Pancreas (tissue), 10 donors: ENCODE measurements at regions not wholly inside any gene's neighbourhood (a gene's known extent, or its start where the extent isn't known, plus 50 kb on each side); places are given as distances from the start of the nearest gene placed in this dataset.

ENCODE experiments used
- ATAC-seq, 4 donors: fragments of 200-7000 bp; cut with Tn5 transposase; one replicate each; pipeline versions ENCODE4 v1.8.0 to v1.9.1; 2020; ENCODE audit warnings: mild to moderate bottlenecking in 4 of 4, moderate library complexity in 4 of 4
- DNase-seq, 6 donors: peaks; one replicate each; pipeline ENCODE4 v3.0.0-alpha.2; 2020
- FAIRE-seq: peaks from 2 replicates; lab custom pipeline; 2012; peaks lifted over from hg19 to GRCh38; lab: Jason Lieb, UNC
- H3K27ac ChIP-seq, 4 donors: fragments of 200-600 bp; sonication (generic); 1 replicate in 3 of 4; 2 replicates in 1 of 4; pipeline versions ENCODE4 v1.5.0 to v1.8.0; 2020
- H3K27me3 ChIP-seq, 4 donors: fragments of 200-600 bp; one replicate each; pipeline ENCODE4 v1.8.0; 2021
- H3K36me3 ChIP-seq, 3 donors: fragments of 200-600 bp; sonication (generic) in 1 of 3; one replicate each; pipeline versions ENCODE4 v1.5.0 to v1.8.0; 2020 to 2021
- H3K4me1 ChIP-seq, 3 donors: fragments of 200-600 bp; one replicate each; pipeline ENCODE4 v1.8.0; 2021
- H3K4me3 ChIP-seq, 4 donors: fragments of 200-600 bp; sonication (generic) in 2 of 4; one replicate each; pipeline versions ENCODE4 v1.5.0 to v1.8.0; 2020 to 2021
- H3K9me3 ChIP-seq, 4 donors: fragments of 200-600 bp; one replicate each; pipeline ENCODE4 v1.8.0; 2021
- WGBS, 2 donors: extraction: QIAGEN DNeasy Blood & Tissue Kit; methylation state at CpG; one replicate each; pipeline ENCODE4 v1.1.7; 2013; 5-methylcytosine and 5-hydroxymethylcytosine counted together
- intact Hi-C, 3 donors: fragments of 100-400 bp; cut with DNase I; formaldehyde crosslinking; loops; one replicate each; pipeline versions ENCODE4 v1.11.1 to v1.14.2; 2022
- TF ChIP-seq, protein P1 (sequence below), 4 donors: fragments of 200-600 bp; sonication (generic) in 3 of 4; IDR thresholded peaks; one replicate each; pipeline versions ENCODE4 v1.5.0 to v1.8.0; 2021; ENCODE audit warnings: antibody characterized with exemption in 4 of 4
- donor health status: healthy with polysubstance abuse.
- donor health status: DM: no; HTN: no; CAD: no; lungs with moderate emphysema.
- donor health status: DM: no; HTN: no; CAD: no.
- donor health status: control.
- donor health status: control.
- donor health status: Bipolar disorder and iron deficiency.
- donor health status: DM: yes; HTN: yes; CAD: no.
- donor health status: DM: no; HTN: no; CAD: no.
- donor health status: DM: no; HTN: no; CAD: no.
- donor health status: DM: yes; HTN: yes; CAD: no.

DNA sequence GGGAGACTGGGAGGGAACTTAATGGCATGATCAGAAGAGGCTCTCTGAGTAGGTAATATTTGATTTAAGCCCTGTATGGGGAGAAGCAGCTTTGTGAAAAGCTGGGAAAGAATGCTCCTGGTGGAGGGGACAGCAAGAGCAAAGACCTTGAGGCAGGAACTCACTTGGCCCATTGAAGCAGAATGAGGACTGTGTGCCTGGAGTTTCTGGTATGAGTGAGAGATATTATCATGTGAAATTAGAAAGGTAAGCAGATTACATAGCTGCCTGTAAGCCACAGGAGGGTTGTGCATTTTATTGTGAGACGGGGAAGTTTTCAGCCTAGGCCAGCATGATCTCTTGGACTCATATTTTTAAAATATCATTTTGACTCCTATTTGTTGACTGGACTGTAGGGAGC lies 502.1 kb downstream of the DHX35 start:
- Histone ChIP-seq H3K27me3 (no peaks in the 10 kb centered on the region), H3K27ac (no peak overlapping the region), H3K9me3 (no peaks in the 10 kb centered on the region), H3K36me3 (no peaks in the 10 kb centered on the region), H3K4me1 (no peaks in the 10 kb centered on the region), H3K4me3 (no peak overlapping the region)
- TF ChIP-seq, protein P1, sequence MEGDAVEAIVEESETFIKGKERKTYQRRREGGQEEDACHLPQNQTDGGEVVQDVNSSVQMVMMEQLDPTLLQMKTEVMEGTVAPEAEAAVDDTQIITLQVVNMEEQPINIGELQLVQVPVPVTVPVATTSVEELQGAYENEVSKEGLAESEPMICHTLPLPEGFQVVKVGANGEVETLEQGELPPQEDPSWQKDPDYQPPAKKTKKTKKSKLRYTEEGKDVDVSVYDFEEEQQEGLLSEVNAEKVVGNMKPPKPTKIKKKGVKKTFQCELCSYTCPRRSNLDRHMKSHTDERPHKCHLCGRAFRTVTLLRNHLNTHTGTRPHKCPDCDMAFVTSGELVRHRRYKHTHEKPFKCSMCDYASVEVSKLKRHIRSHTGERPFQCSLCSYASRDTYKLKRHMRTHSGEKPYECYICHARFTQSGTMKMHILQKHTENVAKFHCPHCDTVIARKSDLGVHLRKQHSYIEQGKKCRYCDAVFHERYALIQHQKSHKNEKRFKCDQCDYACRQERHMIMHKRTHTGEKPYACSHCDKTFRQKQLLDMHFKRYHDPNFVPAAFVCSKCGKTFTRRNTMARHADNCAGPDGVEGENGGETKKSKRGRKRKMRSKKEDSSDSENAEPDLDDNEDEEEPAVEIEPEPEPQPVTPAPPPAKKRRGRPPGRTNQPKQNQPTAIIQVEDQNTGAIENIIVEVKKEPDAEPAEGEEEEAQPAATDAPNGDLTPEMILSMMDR (IDR thresholded peaks at IDR 0.05) = no peak
- ATAC-seq = no peak
- no peak for FAIRE-seq
- WGBS, 2 donors = 76 to 81% methylated on average over 1 of the region's 1 CpG
- intact Hi-C loops = no loop called here
- no peak for DNase-seq

- intact Hi-C loops = no loop called here
- H3K36me3 ChIP-seq = no peaks in the 10 kb centered on the region
- FAIRE-seq (no peak), ATAC-seq (no peak), DNase-seq (no peak)
- no peak overlapping the region for H3K27ac ChIP-seq
- TF ChIP-seq, protein P1 (IDR thresholded peaks at IDR 0.05) = no peak
- WGBS, 2 donors = 47 to 53% methylated on average over 5 of the region's 5 CpGs
- H3K9me3 ChIP-seq = no peaks in the 10 kb centered on the region
- no peak overlapping the region for H3K4me3 ChIP-seq
- no peaks in the 10 kb centered on the region for H3K27me3 ChIP-seq
- no peaks in the 10 kb centered on the region for H3K4me1 ChIP-seq
Observed at GRCh38 chr20:39462416-39462945, 500.3 kb downstream of the DHX35 start.

- 59 to 94% methylated on average over 1 of the region's 1 CpG for WGBS, 2 donors
- Histone ChIP-seq H3K36me3 (no peaks in the 10 kb centered on the region), H3K27me3 (peaks cover 0 to 2% (median 0%) of the 10 kb centered on the region in 4 donors), H3K4me1 (no peaks in the 10 kb centered on the region), H3K27ac (no peak overlapping the region), H3K4me3 (no peak overlapping the region), H3K9me3 (no peaks in the 10 kb centered on the region)
- no peak for ATAC-seq
- no peak for FAIRE-seq
- intact Hi-C loops = no loop called here
- DNase-seq = no peak
- TF ChIP-seq, protein P1 (IDR thresholded peaks at IDR 0.05) = no peak
Observed at GRCh38 chr20:39458452-39458851, 496.3 kb downstream of the DHX35 start.

- peaks cover 0 to 2% (median 0%) of the 10 kb centered on the region in 4 donors for H3K27me3 ChIP-seq
- intact Hi-C loops = no loop called here
- ATAC-seq (no peak), FAIRE-seq (no peak), DNase-seq (no peak)
- H3K4me3 ChIP-seq = no peak overlapping the region
- H3K36me3 ChIP-seq = no peaks in the 10 kb centered on the region
- no peaks in the 10 kb centered on the region for H3K9me3 ChIP-seq
- H3K27ac ChIP-seq = no peak overlapping the region
- no peaks in the 10 kb centered on the region for H3K4me1 ChIP-seq
- TF ChIP-seq, protein P1 (IDR thresholded peaks at IDR 0.05) = no peak
- 49 to 52% methylated on average over 6 of the region's 6 CpGs for WGBS, 2 donors
Observed at GRCh38 chr20:39453890-39454289, 491.7 kb downstream of the DHX35 start.

GRCh38 chr20:39452583-39453340 lies 490.6 kb downstream of the DHX35 start:
- H3K4me1 ChIP-seq = no peaks in the 10 kb centered on the region
- peaks cover 0 to 2% (median 0%) of the 10 kb centered on the region in 4 donors for H3K27me3 ChIP-seq
- ATAC-seq (no peak), FAIRE-seq (no peak), DNase-seq (no peak)
- H3K9me3 ChIP-seq = no peaks in the 10 kb centered on the region
- no peaks in the 10 kb centered on the region for H3K36me3 ChIP-seq
- 48 to 59% methylated on average over 8 of the region's 8 CpGs for WGBS, 2 donors
- H3K27ac ChIP-seq = no peak overlapping the region
- intact Hi-C loops = no loop called here
- TF ChIP-seq, protein P1 (IDR thresholded peaks at IDR 0.05) = no peak
- no peak overlapping the region for H3K4me3 ChIP-seq
